Suprapubic skin (tissue), 3 donors: ENCODE measurements at regions not wholly inside any gene's neighbourhood (a gene's known extent, or its start where the extent isn't known, plus 50 kb on each side); places are given as distances from the start of the nearest gene placed in this dataset.

ENCODE experiments used
- CTCF ChIP-seq, 2 donors: fragments of 200-600 bp in 1 of 2; fragments of 450-650 bp in 1 of 2; sonication (generic) in 1 of 2; IDR thresholded peaks; one replicate each; pipeline ENCODE4 v1.5.1; 2016 to 2019; ENCODE audit warnings: antibody characterized with exemption in 2 of 2, mild to moderate bottlenecking in 1 of 2, moderate library complexity in 1 of 2
- POLR2A ChIP-seq, 2 donors: fragments of 450-650 bp; IDR thresholded peaks; one replicate each; pipeline ENCODE4 v1.6.1; 2017; ENCODE audit warnings: antibody characterized with exemption in 2 of 2, mild to moderate bottlenecking in 2 of 2, moderate library complexity in 2 of 2

GRCh38 chr6:68059899-68060298 lies 575.2 kb upstream of the ADGRB3 start:
- no peak for TF ChIP-seq POLR2A (IDR thresholded peaks at IDR 0.05)
- no peak for TF ChIP-seq CTCF (IDR thresholded peaks at IDR 0.05)
